Liver (tissue), 3 donors: ENCODE measurements at regions not wholly inside any gene's neighbourhood (a gene's known extent, or its start where the extent isn't known, plus 50 kb on each side); places are given as distances from the start of the nearest gene placed in this dataset.

Experiments used
- CTCF ChIP-seq: fragments of 150-350 bp; IDR thresholded peaks from 2 replicates; pipeline ENCODE4 v1.5.1; 2017; ENCODE audit warnings: improper control_type of control experiment, low read depth, low read length; ENCODE audit not compliant: missing input control
- HNF4G ChIP-seq: IDR thresholded peaks from 2 replicates; pipeline ENCODE4 v1.6.1; 2016; ENCODE audit warnings: antibody characterized with exemption
- TAF1 ChIP-seq: conservative IDR thresholded peaks from 2 replicates; pipeline ENCODE4 v1.6.1; 2016; ENCODE audit warnings: antibody characterized with exemption, mild to moderate bottlenecking
- donor health status: healthy.
- donor health status: healthy.

GRCh38 chr2:122660786-122661634, 905.6 kb downstream of the TSN start:
- TF ChIP-seq HNF4G: no peak
- no peak for TF ChIP-seq CTCF
- TF ChIP-seq TAF1: no peak
